Naive B cell (primary cell): ENCODE measurements at regions not wholly inside any gene's neighbourhood (a gene's known extent, or its start where the extent isn't known, plus 50 kb on each side); places are given as distances from the start of the nearest gene placed in this dataset.

Experiments
- ATAC-seq, 2 donors: fragments of 150-1000 bp; cut with Tn5 transposase; 2 replicates each; pipeline ENCODE4 v1.10.0; 2021; ENCODE audit warnings: low read depth in 2 of 2, mild to moderate bottlenecking in 2 of 2, moderate library complexity in 2 of 2
- DNase-seq: peaks from one replicate; pipeline ENCODE4 v3.0.0; 2022
- H3K27ac Mint-ChIP-seq, 6 donors: one replicate each; pipeline ENCODE4 v1.8.0; 2020 to 2022; ENCODE audit warnings: mild to moderate bottlenecking in 6 of 6, mixed read lengths in 6 of 6, moderate library complexity in 5 of 6, inconsistent platforms in 2 of 6
- H3K27me3 Mint-ChIP-seq, 3 donors: one replicate each; pipeline ENCODE4 v1.8.0; 2021 to 2022; ENCODE audit warnings: mixed read lengths in 3 of 3, mild to moderate bottlenecking in 1 of 3
- H3K36me3 Mint-ChIP-seq, 2 donors: one replicate each; pipeline ENCODE4 v1.8.0; 2020 to 2022; ENCODE audit warnings: mixed read lengths in 2 of 2, inconsistent platforms in 1 of 2, mild to moderate bottlenecking in 1 of 2
- H3K4me1 Mint-ChIP-seq, 3 donors: one replicate each; pipeline ENCODE4 v1.8.0; 2020 to 2022; ENCODE audit warnings: mixed read lengths in 3 of 3, inconsistent platforms in 1 of 3, mild to moderate bottlenecking in 1 of 3, moderate library complexity in 1 of 3
- H3K4me3 Mint-ChIP-seq, 8 donors: one replicate each; pipeline ENCODE4 v1.8.0; 2020 to 2022; ENCODE audit warnings: mild to moderate bottlenecking in 8 of 8, mixed read lengths in 8 of 8, moderate library complexity in 8 of 8, inconsistent platforms in 2 of 8
- H3K9me3 Mint-ChIP-seq, 7 donors: one replicate each; pipeline ENCODE4 v1.8.0; 2020 to 2022; ENCODE audit warnings: mixed read lengths in 7 of 7, mild to moderate bottlenecking in 5 of 7, inconsistent platforms in 2 of 7, moderate library complexity in 1 of 7

DNA sequence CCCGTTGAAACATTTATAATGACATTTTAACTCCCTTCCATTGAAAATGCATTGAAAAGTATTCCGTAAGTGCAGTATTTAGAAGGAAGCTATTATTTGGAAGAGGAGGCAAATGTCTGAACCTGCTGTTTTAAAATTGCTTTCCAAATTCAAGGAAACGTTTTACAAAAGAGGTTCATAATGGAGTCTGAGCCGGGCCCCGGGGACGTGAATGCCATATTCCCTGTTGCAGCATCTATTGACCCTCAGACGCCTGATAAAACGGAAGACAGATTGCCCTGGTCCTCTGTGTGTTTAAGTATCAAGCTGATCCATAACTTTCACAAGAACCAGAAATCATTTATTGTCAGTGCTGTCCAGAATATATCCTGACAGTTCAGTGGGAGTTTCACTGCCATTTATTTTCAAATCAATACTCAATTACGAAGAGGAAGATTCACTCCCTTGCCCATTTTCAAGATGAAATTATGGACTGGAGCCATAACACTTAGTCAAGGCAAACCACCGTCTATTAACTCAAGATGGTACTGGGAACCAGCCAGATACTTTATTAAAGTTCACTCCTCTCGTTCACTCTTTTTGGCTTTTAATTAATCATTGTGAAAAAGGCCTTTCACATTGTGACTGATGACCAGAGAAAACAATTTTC, 435.7 kb upstream of the PFKP start:
- DNase-seq: no peak

DNA sequence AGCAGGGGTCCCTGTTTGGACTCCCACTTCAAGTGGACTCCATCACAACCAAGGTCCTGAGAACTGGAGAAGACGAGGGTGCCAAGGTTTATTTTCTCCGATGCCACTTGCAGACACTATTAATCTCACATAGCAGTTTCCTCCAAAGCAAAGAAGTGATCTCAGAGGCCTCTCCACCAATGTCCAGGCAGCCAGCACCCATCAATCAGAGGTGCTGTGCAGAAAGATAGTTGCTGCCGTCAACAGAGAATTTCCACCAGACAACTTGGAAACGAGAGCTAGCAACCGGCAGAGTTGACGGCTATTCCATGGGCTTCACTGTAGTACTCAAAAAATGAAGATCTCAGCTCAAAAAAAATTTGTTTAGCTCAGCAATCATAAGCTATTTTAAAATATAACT, 438.6 kb upstream of the PFKP start:
- H3K27ac Mint-ChIP-seq: no peak overlapping the region
- ATAC-seq (no peak), DNase-seq (no peak)
- peaks cover 0 to 1% (median 0%) of the 10 kb centered on the region in 3 donors for H3K27me3 Mint-ChIP-seq
- H3K9me3 Mint-ChIP-seq: no peaks in the 10 kb centered on the region
- H3K36me3 Mint-ChIP-seq: no peaks in the 10 kb centered on the region
- H3K4me3 Mint-ChIP-seq: no peak overlapping the region
- H3K4me1 Mint-ChIP-seq: no peaks in the 10 kb centered on the region

More for the DNA sequence above, 435.7 kb upstream of the PFKP start:
- Mint-ChIP-seq H3K4me1 (no peaks in the 10 kb centered on the region), H3K9me3 (no peaks in the 10 kb centered on the region), H3K27me3 (peaks cover 0 to 5% (median 0%) of the 10 kb centered on the region in 3 donors), H3K4me3 (no peak overlapping the region), H3K36me3 (no peaks in the 10 kb centered on the region), H3K27ac (no peak overlapping the region)
- no peak for ATAC-seq

DNA sequence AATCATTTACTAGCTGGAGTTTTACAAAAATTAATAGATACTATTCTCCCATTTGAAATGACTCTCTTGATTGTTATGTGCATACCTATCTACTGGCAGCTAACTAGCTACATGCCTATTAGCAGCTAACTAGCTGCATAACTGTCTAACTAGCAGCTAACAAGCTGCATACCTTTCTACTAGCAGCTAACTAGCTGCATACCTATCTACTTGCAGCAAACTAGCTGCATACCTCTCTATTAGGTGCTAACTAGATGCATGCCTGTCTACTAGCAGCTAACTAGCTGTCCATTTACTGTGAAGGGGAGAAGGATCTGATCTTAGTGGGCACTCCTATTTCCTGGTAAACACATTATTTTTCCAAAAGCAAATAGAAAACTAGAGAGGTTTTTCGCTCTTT, 439.4 kb upstream of the PFKP start:
- no peak for ATAC-seq
- Mint-ChIP-seq H3K4me1 (no peaks in the 10 kb centered on the region), H3K9me3 (no peaks in the 10 kb centered on the region), H3K4me3 (no peak overlapping the region), H3K27ac (no peak overlapping the region), H3K27me3 (peaks cover 0 to 8% (median 0%) of the 10 kb centered on the region in 3 donors), H3K36me3 (no peaks in the 10 kb centered on the region)
- DNase-seq: no peak

DNA sequence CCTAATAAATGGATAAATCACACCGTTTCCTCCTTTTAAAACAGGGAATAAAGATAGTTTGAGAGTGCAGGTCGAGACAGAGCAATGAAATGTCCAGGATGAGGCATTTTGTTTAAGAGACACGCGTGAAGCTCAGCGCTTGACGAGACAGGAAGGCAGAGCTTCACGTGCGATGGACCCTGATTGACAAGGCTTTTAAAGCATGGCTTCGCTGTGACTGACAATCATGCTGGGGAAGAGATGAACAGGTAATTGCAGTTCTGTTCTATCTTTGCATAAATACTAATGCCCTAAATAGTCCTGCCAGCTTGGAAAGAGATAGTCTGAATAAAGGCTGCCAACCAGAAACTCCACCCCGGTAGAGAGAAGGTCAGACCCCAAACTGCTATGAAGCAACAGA, 442.3 kb upstream of the PFKP start:
- no peak for ATAC-seq
- no peaks in the 10 kb centered on the region for H3K4me1 Mint-ChIP-seq
- DNase-seq: no peak
- peaks cover 0 to 21% (median 6%) of the 10 kb centered on the region in 3 donors for H3K27me3 Mint-ChIP-seq
- no peaks in the 10 kb centered on the region for H3K9me3 Mint-ChIP-seq
- no peaks in the 10 kb centered on the region for H3K36me3 Mint-ChIP-seq
- no peak overlapping the region for H3K4me3 Mint-ChIP-seq
- no peak overlapping the region for H3K27ac Mint-ChIP-seq

DNA sequence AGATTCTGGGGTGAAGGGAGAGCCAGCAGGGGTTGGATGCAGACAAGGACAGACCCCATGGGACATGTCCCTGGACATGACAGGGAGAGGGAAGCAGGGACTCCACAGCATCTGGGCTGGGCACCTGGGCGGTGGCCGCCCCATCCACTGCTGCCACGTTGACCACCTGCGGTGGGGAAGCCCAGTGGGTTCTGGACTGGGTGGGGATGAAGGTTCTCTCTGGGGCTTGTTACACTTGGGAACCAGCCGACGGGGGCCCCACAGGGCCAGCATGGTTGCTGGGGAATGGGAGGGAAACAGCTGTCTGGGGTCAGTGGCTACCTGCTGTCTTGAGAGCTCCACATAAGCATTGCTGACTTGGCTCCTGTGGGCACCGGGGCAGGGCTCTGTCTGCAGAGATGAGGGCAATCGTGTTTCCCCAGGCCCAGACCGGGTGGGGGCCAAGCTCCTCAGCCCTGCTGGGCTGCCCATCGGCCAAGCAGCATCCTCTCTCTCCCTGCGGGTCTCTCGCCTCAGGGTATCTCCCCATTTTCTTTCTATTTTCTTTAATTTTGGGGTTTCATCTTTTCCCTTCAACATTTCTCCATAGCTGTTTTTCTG, 443.6 kb upstream of the PFKP start:
- no peaks in the 10 kb centered on the region for H3K36me3 Mint-ChIP-seq
- H3K27me3 Mint-ChIP-seq: peaks cover 0 to 26% (median 11%) of the 10 kb centered on the region in 3 donors
- H3K9me3 Mint-ChIP-seq: no peaks in the 10 kb centered on the region
- ATAC-seq: no peak
- H3K4me1 Mint-ChIP-seq: no peaks in the 10 kb centered on the region
- DNase-seq: no peak
- no peak overlapping the region for H3K4me3 Mint-ChIP-seq
- H3K27ac Mint-ChIP-seq: no peak overlapping the region

DNA sequence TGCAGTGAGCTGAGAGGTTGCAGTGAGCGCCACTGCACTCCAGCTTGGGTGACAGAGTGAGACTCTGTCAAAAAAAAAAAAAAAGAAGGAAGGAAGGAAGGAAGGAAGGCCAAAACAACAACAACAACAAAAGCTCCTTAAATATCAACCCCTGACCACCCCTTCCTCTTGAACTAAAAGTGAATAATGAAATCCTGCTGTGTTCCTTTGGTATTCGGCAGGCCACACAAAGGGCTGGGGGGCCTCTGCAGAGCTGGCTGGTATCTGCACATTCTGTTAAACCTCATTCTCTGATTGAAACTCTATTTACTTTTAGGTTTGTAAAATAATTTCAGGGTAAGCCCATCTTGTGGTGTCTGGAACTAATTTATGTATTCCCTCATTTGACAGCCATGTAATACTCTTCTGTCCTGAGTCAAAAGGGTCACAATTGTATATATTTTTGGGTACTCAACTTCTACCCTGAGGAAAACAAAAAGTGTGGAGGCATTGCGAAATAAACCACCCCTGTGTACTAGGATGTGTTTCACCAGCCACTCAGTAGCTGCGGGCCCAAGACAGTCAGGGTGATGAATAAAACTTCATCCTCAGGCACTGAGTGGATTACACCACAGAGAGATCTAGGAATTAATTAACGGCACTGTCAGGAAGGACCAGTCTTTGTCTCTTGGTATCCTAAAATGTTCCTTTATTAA, 446.4 kb upstream of the PFKP start:
- Mint-ChIP-seq H3K9me3 (no peaks in the 10 kb centered on the region), H3K27me3 (peaks cover 8 to 37% (median 18%) of the 10 kb centered on the region in 3 donors), H3K4me1 (no peaks in the 10 kb centered on the region), H3K27ac (no peak overlapping the region), H3K36me3 (no peaks in the 10 kb centered on the region), H3K4me3 (no peak overlapping the region)
- DNase-seq: no peak
- ATAC-seq: no peak

DNA sequence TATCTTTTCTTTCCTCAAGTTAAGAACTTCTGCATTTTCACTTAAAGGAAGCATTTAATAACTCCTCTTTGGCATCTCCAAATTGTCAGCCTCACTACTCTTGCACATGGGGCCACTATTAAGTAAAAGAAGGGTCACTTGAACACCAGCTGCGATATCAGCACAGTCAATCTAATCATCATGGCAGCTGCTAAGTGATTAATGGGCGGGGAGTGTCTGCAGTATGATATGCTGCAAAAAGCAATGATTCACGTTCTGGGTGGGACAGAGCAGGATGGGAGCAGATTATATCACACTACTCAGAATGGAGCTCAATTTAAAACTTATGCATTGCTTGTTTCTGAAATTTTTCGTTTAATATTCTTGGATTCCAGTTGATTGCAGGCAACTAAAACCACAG, 447.4 kb upstream of the PFKP start:
- no peak for ATAC-seq
- H3K27ac Mint-ChIP-seq: no peak overlapping the region

DNA sequence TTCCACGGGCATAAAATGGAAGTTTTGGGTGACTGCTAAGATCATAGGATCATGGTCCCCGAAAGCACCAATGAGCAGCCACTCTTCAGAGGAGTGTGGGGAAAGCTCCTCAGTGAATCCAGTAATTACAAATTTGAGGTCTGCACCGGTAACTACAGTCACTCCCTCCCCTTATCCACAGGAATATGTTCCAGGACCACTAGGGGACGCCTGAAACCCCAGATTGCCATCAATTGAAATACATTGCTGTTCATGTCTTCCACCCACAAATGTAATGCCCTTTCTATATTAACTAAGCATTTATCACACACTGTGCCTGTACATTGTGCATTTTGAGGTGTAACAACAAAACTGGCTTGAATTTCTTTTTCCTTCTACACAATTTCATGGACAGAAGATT, 447.9 kb upstream of the PFKP start:
- DNase-seq (no peak), ATAC-seq (no peak)
- no peaks in the 10 kb centered on the region for H3K4me1 Mint-ChIP-seq

More for the DNA sequence above, 447.4 kb upstream of the PFKP start:
- Mint-ChIP-seq H3K4me3 (no peak overlapping the region), H3K9me3 (peaks cover 0 to 4% (median 0%) of the 10 kb centered on the region in 7 donors), H3K36me3 (no peaks in the 10 kb centered on the region), H3K4me1 (no peaks in the 10 kb centered on the region), H3K27me3 (peaks cover 10 to 37% (median 18%) of the 10 kb centered on the region in 3 donors)
- DNase-seq: no peak

DNA sequence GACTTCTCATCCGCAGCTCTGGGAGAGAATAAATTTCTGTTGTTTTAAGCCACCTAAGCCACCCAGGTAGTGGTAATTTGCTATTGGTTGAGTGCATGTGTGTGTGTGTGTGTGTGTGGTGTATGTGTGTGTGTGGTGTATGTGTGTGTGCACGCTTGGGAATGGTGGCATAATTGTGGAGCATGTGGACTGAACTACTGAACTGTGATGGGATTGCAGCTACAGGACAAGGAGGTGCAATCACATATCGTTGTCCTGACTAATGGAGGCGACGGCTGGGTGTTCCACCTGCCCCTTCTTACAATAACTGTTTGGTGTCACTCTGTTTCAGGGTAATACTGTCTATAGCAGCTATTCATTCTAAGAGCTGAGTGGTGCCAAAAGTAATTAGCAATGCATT, 448.7 kb upstream of the PFKP start:
- Mint-ChIP-seq H3K27me3 (peaks cover 10 to 36% (median 18%) of the 10 kb centered on the region in 3 donors), H3K4me3 (no peak overlapping the region), H3K4me1 (no peaks in the 10 kb centered on the region), H3K36me3 (no peaks in the 10 kb centered on the region), H3K9me3 (peaks cover 0 to 5% (median 0%) of the 10 kb centered on the region in 7 donors), H3K27ac (no peak overlapping the region)
- ATAC-seq (no peak), DNase-seq (no peak)

More for the DNA sequence above, 447.9 kb upstream of the PFKP start:
- peaks cover 10 to 37% (median 18%) of the 10 kb centered on the region in 3 donors for H3K27me3 Mint-ChIP-seq
- H3K36me3 Mint-ChIP-seq: no peaks in the 10 kb centered on the region
- H3K4me3 Mint-ChIP-seq: no peak overlapping the region
- H3K27ac Mint-ChIP-seq: no peak overlapping the region
- peaks cover 0 to 5% (median 0%) of the 10 kb centered on the region in 7 donors for H3K9me3 Mint-ChIP-seq

DNA sequence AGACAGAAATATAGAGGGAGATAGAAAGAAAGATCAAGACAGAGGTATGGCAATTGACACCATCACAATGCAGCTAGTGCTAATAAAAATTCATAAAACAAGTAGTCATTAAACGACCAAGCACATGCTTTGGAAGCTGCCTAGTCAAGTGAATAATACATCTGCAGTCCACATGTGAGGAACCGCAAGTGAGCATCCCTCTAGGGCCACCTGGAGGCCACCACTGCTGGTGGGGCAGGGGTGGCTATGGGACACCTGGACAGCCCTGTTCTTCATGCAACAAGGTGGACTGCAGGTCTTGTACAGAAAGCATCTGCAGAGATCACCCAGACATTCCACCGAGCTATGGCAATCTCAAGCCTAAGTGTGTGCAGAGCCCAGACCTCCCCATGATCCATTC, 451.1 kb upstream of the PFKP start:
- Mint-ChIP-seq H3K36me3 (no peaks in the 10 kb centered on the region), H3K27me3 (peaks cover 12 to 20% (median 15%) of the 10 kb centered on the region in 3 donors), H3K9me3 (peaks cover 0 to 7% (median 2%) of the 10 kb centered on the region in 7 donors), H3K4me1 (no peaks in the 10 kb centered on the region), H3K27ac (no peak overlapping the region), H3K4me3 (no peak overlapping the region)
- DNase-seq: no peak
- no peak for ATAC-seq

DNA sequence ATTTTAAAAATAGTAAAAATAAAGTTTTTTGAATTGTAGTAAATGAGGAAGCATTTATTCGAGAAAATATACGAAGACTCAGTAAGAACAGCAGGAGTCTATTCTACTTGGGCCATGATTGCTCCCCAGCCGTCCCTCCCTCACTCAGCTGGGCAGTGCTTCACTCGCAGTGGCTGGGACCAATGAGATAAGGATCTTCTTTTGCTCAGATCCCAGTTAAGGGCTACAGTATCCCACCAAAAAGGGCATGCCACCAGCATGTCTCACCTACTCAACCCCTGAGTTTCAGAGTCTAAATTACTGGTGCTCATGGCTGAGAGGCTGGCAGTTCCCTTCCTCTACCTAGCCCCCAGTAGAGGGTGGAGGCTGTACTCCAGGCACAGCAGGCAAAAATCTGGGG, 455.7 kb upstream of the PFKP start:
- no peaks in the 10 kb centered on the region for H3K36me3 Mint-ChIP-seq
- peaks cover 0 to 9% (median 3%) of the 10 kb centered on the region in 7 donors for H3K9me3 Mint-ChIP-seq
- H3K4me1 Mint-ChIP-seq: no peaks in the 10 kb centered on the region
- ATAC-seq: no peak
- H3K27ac Mint-ChIP-seq: no peak overlapping the region
- peaks cover 0 to 10% (median 6%) of the 10 kb centered on the region in 3 donors for H3K27me3 Mint-ChIP-seq
- H3K4me3 Mint-ChIP-seq: no peak overlapping the region
- no peak for DNase-seq

DNA sequence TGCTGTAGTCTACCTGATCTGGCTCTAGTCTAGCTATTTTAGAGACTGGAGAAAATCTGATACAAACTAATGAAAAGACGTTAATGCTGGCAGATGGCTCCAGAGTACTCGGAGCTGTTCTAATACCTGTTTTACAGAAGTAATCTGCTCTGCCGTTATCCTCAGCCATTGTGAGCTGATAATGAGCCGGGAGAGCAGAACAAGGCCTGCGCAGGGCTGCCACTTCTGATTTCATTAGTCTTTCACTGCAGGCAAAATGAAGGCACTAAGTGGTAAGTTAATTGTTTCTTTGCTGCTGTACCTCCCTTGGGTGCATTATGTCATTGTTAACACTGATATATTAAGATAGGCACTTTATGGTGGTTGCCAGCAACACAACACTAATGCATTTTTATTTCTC, 456.4 kb upstream of the PFKP start:
- H3K4me3 Mint-ChIP-seq: no peak overlapping the region
- H3K4me1 Mint-ChIP-seq: no peaks in the 10 kb centered on the region
- H3K27ac Mint-ChIP-seq: no peak overlapping the region
- ATAC-seq (no peak), DNase-seq (no peak)
- no peaks in the 10 kb centered on the region for H3K36me3 Mint-ChIP-seq
- peaks cover 0 to 9% (median 4%) of the 10 kb centered on the region in 7 donors for H3K9me3 Mint-ChIP-seq
- peaks cover 0 to 6% (median 6%) of the 10 kb centered on the region in 3 donors for H3K27me3 Mint-ChIP-seq

DNA sequence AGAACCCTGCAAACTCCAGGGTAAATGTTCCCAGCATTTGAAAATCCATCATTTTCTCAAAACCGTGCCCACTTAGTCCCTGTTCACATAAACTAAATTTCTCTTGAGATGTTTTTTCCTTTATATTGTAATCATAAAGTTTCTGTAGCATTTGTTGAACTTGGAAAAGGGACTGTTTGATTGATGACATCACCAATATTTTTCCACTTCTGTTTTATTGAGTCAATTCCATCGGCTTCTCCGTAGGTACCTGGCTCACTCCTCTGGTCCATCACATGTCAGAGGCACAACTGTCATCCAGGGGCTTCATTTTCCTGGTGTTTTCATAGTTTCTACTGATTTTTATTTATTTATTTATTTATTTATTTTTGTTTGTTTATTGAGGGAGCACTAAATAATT, 462.5 kb upstream of the PFKP start:
- no peak overlapping the region for H3K4me3 Mint-ChIP-seq
- H3K27me3 Mint-ChIP-seq: peaks cover 0 to 9% (median 1%) of the 10 kb centered on the region in 3 donors
- no peaks in the 10 kb centered on the region for H3K36me3 Mint-ChIP-seq
- H3K4me1 Mint-ChIP-seq: no peaks in the 10 kb centered on the region
- H3K27ac Mint-ChIP-seq: no peak overlapping the region
- peaks cover 0 to 7% (median under 1%) of the 10 kb centered on the region in 7 donors for H3K9me3 Mint-ChIP-seq
- ATAC-seq: no peak
- no peak for DNase-seq

DNA sequence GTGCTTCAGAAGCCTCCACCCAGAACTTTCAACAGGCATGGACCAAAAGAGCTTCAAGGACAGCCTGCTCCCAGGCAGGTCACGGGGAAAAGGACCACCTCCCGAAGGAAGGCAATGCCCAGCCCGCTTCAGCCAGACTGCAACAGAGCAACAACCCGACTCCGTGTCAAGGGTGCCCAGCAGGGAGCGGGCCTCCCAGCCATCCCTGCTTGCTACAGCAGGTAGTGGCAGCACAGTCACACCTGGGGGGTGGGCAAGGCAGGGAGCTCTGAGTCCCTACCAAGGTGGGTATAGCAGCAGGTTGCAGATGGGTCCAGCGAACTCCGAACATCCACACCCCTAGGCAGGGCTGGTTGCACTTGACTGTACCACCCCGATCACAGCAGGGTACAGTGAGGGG, 467.8 kb upstream of the PFKP start:
- H3K4me1 Mint-ChIP-seq: no peaks in the 10 kb centered on the region
- no peak overlapping the region for H3K4me3 Mint-ChIP-seq
- peaks cover 0 to 9% (median 0%) of the 10 kb centered on the region in 3 donors for H3K27me3 Mint-ChIP-seq
- peaks cover 0 to 2% (median 0%) of the 10 kb centered on the region in 7 donors for H3K9me3 Mint-ChIP-seq
- H3K27ac Mint-ChIP-seq: no peak overlapping the region
- no peak for DNase-seq
- ATAC-seq: no peak
- no peaks in the 10 kb centered on the region for H3K36me3 Mint-ChIP-seq
